ENCODE measurements at regions not wholly inside any gene's neighbourhood (a gene's known extent, or its start where the extent isn't known, plus 50 kb on each side); places are given as distances from the start of the nearest gene placed in this dataset.
A peak's percentile ranks its signal among the peaks of the same experiment; 100 is the strongest.

DNA sequence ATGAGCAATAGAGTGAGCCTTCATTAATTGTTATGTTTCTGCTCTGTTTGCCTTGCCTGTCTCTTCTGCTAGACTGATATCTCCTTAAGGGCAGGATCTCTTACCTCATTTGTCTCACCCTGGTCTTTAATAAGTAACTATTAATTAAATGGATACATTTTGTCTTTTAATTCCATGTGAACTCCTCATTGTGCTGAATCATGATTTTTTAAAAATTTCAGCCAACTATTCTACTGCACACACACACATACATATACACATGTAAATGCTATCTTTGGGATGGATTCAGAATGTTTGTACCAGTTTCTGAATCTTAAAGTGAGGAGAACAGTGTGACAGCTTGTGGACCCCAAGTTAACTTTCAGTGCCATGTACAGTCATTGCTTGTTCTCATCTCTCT is 731.1 kb upstream of the MAP3K7 start:
- DNase-seq: no peak

DNA sequence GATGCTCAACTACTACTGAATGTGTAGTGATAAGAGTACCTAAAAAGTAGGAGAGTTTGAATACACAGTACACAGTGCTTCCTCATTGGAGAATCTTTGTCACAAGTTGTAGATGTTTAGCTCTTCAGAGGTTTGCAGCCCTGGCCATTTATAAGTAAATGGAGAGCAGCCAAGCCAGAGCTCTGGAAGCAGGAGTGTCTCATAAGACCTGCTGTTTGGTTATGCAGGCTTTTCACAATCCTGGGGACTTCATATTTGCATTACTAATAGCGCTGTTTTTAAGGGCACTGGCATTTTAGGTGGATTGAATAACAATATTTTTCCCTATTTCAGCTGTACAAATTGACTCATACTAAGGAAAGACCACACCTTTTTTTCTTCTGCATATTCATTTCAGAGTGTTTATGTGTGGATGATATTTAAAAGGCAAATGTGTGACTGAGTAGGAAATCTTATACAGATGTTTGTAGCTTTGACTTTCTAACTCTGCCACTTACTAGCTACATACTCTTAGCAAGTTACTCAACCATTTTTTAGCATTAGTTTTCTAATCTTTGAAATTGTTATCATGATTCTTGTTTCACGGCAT is 730.5 kb upstream of the MAP3K7 start:
- no peak for DNase-seq

DNA sequence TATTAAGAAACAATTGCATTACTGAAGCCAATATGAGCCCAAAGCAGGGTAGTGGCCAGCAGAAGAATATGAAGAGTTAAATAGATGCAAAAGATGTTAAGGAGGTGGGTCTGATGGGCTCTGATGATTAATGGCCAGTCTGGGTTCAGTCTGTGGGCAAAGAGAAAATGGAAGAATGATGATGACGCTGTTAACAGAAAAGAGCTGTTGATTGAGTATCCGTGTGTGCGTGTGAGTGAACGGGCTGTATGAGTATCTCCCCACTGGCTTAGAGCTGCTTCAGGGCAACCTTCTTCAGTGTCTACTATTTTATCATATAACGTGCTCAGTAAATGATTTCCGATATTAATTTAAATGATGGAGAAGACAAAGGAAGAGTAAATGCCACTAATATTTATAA is 723.3 kb upstream of the MAP3K7 start:
- DNase-seq: no peak

DNA sequence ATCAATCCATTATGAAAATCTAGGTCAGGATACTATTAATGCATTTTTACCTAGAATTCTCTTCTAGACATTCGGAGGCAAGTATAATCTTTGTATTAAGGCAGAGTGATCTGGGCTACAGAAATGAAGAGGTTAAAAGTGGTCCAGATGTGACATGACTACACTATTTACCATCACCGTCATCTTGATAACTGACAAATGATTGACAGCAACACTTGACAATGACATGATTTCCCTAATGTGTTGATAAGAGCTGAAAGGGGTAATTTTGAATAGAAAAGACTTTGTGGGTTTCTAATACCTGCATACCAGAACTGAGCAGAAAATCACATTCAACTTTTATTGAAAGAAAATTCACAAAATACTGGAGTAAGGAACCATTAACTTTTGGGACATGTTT is 718.9 kb upstream of the MAP3K7 start:
- no peak for DNase-seq

DNA sequence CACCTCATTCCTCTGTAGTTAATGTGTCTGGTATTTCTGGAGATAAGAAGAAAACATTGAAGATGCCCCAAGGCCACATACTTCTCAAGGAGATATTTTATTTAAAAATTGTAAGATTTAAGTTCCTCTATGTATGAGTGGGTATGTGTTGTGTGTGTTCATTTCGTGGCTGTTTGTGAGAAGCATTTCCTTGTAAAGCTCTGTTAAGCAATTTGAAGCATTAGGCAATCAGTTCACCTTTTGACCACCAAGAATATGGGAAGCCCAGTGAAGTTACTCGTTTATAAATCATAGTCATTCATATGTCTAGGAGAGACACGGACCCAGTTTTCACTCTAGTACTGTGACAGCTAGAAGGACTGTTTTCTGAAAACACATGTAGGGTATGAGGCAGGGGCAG is 717.6 kb upstream of the MAP3K7 start:
- DNase-seq: no peak

DNA sequence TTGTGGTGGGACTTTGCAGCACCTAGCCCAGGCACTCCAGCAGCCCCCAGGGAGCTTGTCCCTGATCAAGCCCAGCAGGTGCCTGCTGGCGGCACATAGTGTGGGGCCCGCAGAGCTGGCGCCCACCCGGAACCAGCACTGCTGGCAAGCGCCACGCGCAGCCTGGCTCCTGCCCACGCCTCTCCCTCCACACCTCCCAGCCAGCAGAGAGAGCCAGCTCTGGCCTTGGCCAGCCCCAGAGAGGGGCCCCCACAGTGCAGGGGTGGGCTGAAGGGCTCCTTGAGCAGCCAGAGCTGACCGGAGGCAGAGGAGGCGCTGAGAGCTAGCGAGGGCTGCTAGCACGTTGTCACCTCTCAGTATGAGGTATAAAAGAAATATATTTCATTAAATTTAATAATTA is 716.5 kb upstream of the MAP3K7 start:
- DNase-seq: no peak

DNA sequence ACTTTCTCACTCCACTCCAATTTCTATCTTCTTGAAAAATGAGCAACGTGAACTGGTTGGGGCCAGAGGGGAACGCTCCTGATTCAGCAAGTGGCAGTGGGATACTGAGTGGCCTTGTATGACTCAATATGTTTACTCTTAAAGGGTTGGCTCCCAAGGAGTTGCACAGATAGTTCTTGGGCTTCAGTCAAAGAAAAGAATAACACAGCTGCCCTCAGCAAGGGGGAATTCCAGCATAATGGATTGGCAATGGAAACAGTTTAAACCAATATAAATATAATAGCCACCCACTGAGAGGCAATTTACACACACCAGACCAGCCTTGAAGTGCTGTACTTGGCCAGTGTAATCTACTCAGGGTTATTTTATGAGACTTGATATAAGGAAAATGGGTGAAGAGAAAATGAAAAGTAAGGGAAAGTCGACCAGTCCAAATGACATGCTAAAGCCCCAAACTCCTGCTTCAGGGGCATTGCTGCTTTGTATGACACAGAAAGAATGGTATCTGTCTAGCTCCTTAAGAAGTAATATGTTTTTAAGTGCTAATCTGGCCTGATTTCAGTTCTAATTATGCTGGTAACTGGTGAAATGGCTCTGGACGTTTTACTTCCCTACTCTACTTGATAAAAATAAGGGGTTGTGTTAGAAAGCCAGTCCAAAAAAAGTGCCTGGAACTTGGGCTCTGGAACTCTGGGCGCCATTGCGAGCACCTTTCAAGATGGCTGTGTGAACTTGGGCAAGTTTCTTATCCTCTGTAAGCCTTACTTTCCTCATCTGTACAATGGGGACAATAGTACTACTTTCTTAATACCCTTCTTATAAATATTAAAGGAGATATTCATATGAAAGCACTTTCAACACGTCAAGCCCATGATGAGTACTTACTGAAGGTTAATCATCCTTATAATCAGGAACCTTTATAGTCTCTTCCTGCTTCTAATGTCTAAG is 712.9 kb upstream of the MAP3K7 start:
- DNase-seq: no peak

DNA sequence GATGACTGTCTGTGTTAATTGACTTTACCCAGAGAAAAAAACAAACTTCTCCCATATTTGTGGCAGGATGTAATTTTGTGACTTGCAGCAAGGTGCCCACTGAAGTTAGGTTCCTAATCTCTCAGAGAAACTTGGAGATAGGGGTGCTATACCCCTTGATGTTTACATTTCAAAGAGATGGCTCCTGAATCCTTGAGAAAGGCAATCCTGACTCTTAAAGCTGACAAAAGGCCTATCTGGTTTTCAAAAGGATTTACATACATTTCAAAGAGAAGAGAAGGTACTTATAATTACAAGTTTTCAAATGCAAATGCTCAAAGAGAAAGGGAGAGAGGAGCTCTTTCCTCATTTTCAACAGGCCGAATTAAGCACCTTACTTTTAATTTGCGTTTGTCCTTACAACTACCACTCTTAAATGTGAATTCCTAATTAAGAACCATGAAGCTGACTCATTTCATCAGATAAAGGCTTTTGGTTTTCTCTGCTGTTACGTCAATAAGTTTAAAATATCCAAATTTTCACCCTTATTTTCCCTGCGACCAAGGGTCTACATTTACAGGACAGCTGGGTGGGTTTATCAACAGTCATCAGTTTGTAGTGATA is 711.8 kb upstream of the MAP3K7 start:
- no peak for DNase-seq

DNA sequence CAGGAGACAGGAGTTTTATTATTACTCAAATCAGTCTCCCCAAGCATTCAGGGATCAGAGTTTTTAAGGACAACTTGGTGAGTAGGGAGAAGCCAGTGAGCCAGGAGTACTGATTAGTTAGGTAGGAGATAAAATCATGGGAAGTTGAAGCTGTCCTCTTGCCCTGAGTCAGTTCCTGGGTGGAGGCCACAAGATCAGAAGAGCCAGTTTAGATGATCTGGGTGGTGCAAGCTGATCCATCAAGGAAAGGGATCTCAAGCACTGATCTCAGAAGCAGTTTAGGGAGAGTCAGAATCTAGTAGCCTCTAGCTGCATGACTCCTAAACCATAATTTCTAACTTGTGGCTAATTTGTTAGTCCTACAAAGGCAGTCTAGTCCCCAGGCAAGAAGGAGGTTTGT is 706.5 kb upstream of the MAP3K7 start:
- no peak for DNase-seq

DNA sequence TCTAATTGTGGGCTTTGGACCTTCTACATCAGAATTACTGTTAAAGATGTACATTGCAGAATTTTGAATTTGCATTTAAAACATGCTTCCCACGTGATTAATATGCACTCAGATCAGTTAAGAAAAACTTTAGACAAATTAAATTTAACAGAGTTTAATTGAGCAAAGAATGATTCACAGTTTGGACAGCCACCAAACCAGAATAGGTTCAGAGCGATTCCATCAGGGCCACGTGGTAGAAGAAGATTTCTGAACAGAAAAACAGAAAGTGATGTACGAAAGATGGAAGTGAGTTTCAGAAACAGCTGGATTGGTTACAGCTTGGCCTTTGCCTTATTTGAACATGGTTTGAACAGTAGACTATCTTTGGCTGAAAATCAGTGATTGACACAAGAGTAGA is 704.2 kb upstream of the MAP3K7 start:
- DNase-seq: no peak

DNA sequence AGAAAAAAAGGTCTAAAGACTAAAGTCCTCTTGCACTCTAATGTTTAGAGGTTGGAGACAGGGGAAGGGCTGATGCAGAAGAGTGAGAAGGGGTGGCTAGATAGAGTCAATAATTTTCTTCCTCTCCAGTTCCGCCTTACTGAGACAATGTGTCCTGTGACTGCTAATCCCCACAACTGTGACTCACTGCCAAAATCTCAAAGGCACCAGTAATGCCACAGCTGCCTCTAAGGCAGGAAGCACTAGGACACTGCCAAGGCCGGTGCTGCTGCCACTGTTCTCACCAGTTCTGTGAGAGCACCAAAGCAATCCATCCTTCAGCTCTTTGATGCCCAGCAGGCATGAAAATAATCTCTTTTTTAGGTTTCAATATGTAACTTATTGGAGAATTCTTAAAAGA is 701.9 kb upstream of the MAP3K7 start:
- DNase-seq: no peak

DNA sequence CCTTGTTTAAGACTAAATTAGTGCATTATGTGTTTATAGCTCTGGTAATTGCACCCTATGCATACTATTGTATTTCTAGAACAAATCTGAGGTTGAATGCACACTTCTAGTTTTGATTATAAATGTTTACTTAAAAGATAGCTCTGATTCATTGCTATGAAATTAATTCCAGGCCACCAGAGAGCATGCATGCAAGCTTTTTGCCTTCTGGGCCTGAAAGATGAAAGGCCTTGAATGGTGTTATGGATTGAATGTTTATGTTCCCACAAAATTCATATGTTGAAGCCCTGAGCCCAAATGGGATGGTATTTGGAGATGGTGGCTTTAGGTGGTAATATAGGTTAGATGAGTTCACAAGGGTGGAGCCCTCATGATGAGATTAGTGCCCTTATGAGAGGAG is 695.0 kb upstream of the MAP3K7 start:
- DNase-seq: no peak

DNA sequence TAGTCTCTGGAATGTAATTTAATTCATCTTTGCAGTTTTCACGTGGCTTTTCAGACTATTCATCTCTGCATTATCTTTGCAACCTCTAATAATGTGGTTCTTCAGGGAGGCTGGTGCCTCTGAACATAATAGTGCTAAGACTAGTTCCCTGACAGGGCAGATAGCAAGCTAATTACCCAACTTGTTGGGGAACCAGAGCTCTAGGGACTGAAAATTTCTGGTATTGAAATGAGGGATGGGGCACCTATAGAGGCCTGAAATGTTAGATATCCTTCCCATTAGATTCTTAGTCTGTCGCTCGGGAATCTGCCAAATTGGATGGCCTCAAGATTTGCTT is 693.6 kb upstream of the MAP3K7 start:
- no peak for DNase-seq

DNA sequence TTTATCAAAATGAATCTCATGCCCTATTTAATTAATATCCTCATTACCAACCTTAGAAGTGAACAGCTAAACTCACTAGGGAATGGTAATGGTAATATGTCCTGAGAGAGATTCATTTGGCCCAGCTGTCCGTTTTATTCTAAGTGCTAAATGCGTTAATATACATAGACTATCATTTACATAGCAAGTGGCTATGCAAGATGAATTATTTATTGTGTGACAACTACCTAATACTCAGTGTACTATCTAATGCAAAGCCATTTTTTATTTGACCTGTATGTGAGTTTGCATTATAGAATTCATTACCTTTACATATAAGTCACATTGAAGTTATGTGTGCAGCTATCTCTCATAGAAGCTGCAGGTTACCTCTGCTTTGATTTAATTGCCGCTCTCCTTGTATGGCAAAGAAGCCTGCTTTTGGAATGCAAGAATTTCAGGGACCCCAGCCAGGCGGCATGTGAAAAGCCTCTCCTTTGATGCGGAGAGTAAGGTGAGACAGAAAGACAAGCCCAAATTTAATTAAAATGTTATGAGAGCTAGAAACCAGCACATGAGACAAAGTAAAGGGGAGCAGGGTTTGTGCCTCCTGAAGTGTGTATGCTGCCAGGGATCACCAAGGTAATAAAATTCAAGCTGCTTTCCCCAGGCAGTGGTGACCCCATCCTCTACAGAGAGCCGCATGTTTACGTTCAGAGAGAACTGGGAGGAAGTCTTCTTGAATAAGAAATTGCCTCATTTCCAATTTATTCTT is 693.0 kb upstream of the MAP3K7 start:
- DNase-seq: no peak

DNA sequence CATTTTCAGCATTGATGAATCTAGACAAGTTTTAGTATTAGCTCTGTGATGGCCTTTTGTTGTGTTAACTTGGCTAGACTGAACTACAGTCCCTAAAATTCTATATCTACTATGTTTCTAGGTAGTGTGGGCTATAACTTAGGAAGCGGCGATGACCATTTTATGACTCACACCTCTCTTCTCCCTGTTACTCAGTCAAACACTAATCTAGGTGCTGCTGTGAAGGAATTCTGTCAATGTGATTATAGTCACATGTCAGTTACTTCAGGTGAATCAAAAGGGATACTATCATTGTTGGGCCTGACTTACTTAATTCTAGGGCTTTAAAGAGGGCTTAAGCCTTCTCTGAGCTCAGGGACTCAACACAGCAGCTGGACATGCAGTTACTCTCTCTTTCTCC is 691.5 kb upstream of the MAP3K7 start:
- DNase-seq: no peak

DNA sequence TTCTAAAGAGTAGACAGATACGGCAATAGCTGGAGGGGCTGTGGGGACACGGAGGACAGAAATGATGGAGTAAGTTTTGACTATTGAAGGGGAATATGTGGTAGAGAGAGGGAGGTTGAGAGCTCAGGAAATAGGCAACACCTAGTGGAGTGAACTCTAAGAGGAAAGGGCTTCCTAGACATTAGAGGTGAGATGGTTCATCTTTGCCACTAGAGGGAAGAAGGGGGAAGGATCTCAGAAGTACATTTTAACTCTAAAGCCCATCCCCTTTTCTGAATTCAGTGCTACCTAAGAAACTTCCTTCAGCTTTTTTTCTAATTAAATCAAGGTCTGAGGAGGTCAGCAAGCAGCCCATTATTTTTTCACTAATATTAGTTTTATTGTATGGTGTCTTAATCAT is 689.4 kb upstream of the MAP3K7 start:
- peak; percentile 40 for DNase-seq

DNA sequence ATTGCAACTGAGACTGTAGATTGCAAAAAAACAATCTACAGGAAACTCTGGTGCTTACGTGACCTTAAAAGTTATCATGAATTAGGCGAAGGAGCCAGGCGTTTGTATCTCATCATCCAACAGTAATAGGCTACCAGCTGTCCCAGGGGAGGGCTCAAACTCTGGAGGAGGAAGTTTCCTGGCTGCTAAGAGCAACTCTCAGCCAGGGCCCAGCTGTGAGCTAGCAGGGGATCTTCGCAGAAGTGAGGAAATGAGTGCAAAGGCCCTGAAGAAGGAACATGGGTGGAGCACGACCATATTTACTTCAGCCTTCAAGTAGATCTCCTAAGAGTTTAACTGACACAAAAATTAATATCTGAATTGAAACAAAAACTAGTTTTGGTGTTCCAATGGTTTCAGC is 686.9 kb upstream of the MAP3K7 start:
- no peak for DNase-seq

DNA sequence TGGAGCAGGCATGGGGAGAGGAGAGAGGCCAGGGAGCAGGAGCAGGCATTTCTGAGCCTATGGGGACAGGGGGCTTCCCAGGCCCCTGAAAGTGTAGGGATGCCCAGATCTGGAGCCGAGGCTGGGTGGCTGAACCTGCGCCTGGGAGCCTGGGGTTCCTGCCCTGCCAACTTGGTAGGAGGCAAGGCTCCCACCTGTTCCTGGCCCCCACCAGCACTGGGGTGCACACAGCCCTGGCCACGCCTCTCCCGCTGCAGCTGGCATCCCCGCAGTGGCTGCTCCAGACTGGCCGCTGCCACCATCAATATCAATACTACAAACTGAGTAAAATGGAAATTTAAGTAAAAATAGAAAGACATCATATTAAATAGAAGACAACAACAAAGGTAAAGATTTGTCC is 684.9 kb upstream of the MAP3K7 start:
- no peak for DNase-seq

DNA sequence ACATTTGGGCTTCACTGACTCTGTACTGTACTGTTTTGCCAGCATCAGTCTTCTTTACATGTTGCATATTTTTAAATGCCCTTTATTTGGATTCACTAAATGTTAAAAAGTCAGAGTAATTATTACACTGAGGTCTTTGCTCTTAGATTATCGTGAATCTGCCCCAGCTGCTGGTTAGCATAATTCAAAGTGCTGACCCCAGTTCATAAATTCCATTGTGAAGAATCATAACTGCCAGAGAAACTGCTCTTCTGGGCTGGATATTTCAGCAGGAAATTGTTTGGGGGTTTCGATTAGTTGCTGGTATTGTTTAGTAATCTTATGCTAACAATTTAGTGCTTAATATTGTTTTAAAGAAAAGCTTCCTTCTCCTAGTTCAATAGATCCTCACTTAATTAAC is 682.1 kb upstream of the MAP3K7 start:
- no peak for DNase-seq

DNA sequence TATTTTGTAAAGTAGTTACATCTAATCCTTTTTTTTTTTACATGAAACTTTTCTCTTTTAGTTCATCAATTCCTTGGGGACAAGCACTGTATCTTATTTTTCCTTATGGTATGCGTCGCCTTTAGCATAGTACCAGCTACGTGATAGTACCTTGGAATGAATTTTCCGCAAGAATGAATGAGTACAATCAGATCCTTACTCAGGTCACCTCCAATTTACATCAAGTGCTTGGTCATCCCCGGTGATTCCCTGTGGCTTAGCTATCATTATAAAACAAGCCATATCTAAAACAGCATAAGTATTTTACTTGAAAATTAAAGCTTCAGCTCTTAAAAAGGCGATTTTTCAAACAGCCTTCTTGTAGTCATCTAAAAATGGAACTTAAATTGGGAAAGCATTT is 680.4 kb upstream of the MAP3K7 start:
- no peak for DNase-seq

DNA sequence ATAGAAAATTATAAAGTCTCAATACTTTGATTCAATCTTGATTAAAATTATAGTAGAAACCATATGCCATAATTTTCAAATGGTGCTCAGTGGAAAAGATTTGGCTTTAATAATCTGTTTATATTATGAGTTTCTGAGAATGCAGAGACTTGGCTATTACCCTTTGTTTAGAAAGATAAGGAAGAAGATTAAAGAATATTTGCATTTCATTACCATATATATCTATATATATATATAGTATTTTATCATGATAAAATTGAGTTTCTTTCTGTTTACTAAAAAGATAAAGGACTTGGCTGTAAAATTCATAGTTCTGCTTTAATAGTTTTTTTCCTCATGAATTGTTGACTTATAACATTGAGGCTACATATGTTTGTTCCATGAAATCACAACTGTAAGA is 679.3 kb upstream of the MAP3K7 start:
- DNase-seq: no peak

DNA sequence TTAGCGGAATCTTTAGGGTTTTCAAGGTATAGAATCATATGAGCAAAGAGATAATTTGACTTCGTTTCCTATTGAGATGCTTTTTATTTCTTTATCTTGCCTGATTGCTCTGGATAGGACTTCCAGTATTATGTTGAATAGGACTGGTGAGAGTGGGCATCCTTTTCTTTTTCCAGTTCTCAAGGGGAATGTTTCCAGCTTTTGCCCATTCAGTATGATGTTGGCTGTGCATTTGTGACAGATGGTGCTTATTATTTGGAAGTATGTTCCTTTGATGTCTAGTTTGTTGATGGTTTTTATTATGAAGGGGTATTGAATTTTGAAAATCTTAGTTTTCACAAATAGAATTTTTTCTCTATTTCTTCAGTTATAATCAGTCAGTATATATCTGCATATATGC is 656.6 kb upstream of the MAP3K7 start:
- no peak for DNase-seq

DNA sequence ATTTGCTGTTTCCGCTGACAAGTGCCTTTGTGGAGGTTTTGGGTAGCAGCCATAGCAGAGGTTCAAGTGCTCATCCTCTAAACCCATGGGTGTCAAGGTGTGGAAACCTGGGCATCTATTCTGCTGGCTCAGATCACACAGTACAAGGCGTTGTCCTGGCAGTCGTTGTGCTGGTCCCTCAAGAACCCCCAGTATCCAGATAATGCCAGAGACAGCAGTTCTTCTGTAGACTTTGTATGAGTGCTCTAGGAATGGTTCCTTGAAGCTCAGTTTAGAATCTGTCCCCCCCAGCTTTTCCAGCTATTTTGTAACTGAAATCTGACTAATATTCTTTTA is 655.7 kb upstream of the MAP3K7 start:
- DNase-seq: no peak

Data from hematopoietic multipotent progenitor cell treated with erythropoietin and hydrocortisone succinate and interleukin-3 and kit ligand, for 6 days (in vitro differentiated cells).